WTC11 (cell line): ENCODE measurements at regions not wholly inside any gene's neighbourhood (a gene's known extent, or its start where the extent isn't known, plus 50 kb on each side); places are given as distances from the start of the nearest gene placed in this dataset.

ENCODE experiments used
- AFF4 ChIP-seq: sonication (generic); formaldehyde crosslinking; IDR thresholded peaks from 2 replicates; pipeline ENCODE4 v1.8.1; 2023; ENCODE audit warnings: mild to moderate bottlenecking, missing genetic modification reagents, borderline replicate concordance
- CTCF ChIP-seq: fragments of 200-600 bp; IDR thresholded peaks from 2 replicates; pipeline ENCODE4 v1.8.0; 2022; ENCODE audit warnings: antibody characterized with exemption
- E2F4 ChIP-seq: sonication (generic); formaldehyde crosslinking; IDR thresholded peaks from 2 replicates; pipeline ENCODE4 v1.8.1; 2022; ENCODE audit warnings: low read depth, mild to moderate bottlenecking, moderate library complexity, missing genetic modification reagents, borderline replicate concordance
- GABPB1 ChIP-seq: sonication (generic); formaldehyde crosslinking; IDR thresholded peaks from 2 replicates; pipeline ENCODE4 v1.8.1; 2023; ENCODE audit warnings: mild to moderate bottlenecking, missing genetic modification reagents
- JUN ChIP-seq: sonication (generic); formaldehyde crosslinking; IDR thresholded peaks from 2 replicates; pipeline ENCODE4 v1.8.0; 2023; ENCODE audit warnings: mild to moderate bottlenecking, missing genetic modification reagents
- MAX ChIP-seq: sonication (generic); formaldehyde crosslinking; IDR thresholded peaks from 2 replicates; pipeline ENCODE4 v1.8.0; 2022; ENCODE audit warnings: mild to moderate bottlenecking, missing genetic modification reagents
- ZBTB21 ChIP-seq: sonication (generic); formaldehyde crosslinking; IDR thresholded peaks from 2 replicates; pipeline ENCODE4 v1.8.1; 2023; ENCODE audit warnings: mild to moderate bottlenecking, missing genetic modification reagents, borderline replicate concordance

GRCh38 chr10:113389969-113390368, 162.9 kb upstream of the HABP2 start:
- TF ChIP-seq CTCF (no peak), AFF4 (CRISPR knock-in tag) (no peak), GABPB1 (CRISPR knock-in tag) (no peak), ZBTB21 (no peak), E2F4 (CRISPR knock-in tag) (no peak), JUN (CRISPR knock-in tag) (no peak), MAX (CRISPR knock-in tag) (no peak)
